ENCODE measurements at regions not wholly inside any gene's neighbourhood (a gene's known extent, or its start where the extent isn't known, plus 50 kb on each side); places are given as distances from the start of the nearest gene placed in this dataset.

- H3K4me3 Mint-ChIP-seq: no peak overlapping the region
- H2AFZ ChIP-seq: no peak overlapping the region
- H3K9me3 Mint-ChIP-seq: no peaks in the 10 kb centered on the region
- H3K27ac ChIP-seq (ENCODE audit: low read depth): no peak overlapping the region
- H3K9me2 ChIP-seq (ENCODE audit: insufficient read depth): no peaks in the 10 kb centered on the region
- DNase-seq (ENCODE audit: low spot score) (no peak), ATAC-seq (no peak)
- no peaks in the 10 kb centered on the region for H3K4me1 Mint-ChIP-seq
- no peak overlapping the region for H3K4me2 ChIP-seq
- H3K27me3 Mint-ChIP-seq (ENCODE audit: insufficient read depth, low read depth, poor library complexity): no peaks in the 10 kb centered on the region
- no peaks in the 10 kb centered on the region for H3K27me3 ChIP-seq (ENCODE audit: insufficient read depth)
- TF ChIP-seq ZNF331 (CRISPR knock-in tag; IDR thresholded peaks at IDR 0.05; ENCODE audit: low read depth) (no peak), EZH2phosphoT487 (IDR thresholded peaks at IDR 0.05; ENCODE audit: unreplicated experiment) (no peak), ZNF114 (CRISPR knock-in tag; IDR thresholded peaks at IDR 0.05) (no peak), EZH2 (IDR thresholded peaks at IDR 0.05; ENCODE audit: low read depth, unreplicated experiment) (no peak), ZNF462 (CRISPR knock-in tag; IDR thresholded peaks at IDR 0.05) (no peak), CREB1 (CRISPR knock-in tag; IDR thresholded peaks at IDR 0.05; ENCODE audit: low read depth) (no peak), ETS1 (IDR thresholded peaks at IDR 0.05) (no peak), NANOG (IDR thresholded peaks at IDR 0.05; ENCODE audit: borderline replicate concordance) (no peak), POLR2AphosphoS5 (IDR thresholded peaks at IDR 0.05; ENCODE audit: low read depth) (no peak), STAT1 (IDR thresholded peaks at IDR 0.05; ENCODE audit: unreplicated experiment) (no peak)
- TF ChIP-seq, protein P1, sequence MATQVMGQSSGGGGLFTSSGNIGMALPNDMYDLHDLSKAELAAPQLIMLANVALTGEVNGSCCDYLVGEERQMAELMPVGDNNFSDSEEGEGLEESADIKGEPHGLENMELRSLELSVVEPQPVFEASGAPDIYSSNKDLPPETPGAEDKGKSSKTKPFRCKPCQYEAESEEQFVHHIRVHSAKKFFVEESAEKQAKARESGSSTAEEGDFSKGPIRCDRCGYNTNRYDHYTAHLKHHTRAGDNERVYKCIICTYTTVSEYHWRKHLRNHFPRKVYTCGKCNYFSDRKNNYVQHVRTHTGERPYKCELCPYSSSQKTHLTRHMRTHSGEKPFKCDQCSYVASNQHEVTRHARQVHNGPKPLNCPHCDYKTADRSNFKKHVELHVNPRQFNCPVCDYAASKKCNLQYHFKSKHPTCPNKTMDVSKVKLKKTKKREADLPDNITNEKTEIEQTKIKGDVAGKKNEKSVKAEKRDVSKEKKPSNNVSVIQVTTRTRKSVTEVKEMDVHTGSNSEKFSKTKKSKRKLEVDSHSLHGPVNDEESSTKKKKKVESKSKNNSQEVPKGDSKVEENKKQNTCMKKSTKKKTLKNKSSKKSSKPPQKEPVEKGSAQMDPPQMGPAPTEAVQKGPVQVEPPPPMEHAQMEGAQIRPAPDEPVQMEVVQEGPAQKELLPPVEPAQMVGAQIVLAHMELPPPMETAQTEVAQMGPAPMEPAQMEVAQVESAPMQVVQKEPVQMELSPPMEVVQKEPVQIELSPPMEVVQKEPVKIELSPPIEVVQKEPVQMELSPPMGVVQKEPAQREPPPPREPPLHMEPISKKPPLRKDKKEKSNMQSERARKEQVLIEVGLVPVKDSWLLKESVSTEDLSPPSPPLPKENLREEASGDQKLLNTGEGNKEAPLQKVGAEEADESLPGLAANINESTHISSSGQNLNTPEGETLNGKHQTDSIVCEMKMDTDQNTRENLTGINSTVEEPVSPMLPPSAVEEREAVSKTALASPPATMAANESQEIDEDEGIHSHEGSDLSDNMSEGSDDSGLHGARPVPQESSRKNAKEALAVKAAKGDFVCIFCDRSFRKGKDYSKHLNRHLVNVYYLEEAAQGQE (IDR thresholded peaks at IDR 0.05; ENCODE audit: unreplicated experiment): no peak
- H3K36me3 ChIP-seq (ENCODE audit: insufficient read depth): no peaks in the 10 kb centered on the region
- no peaks in the 10 kb centered on the region for H3K4me1 ChIP-seq (ENCODE audit: insufficient read depth)
- H3K36me3 Mint-ChIP-seq (ENCODE audit: low read depth): no peaks in the 10 kb centered on the region
- H3F3A ChIP-seq (replicated peaks; ENCODE audit: low read depth): no peaks in the 10 kb centered on the region
- H3K79me2 ChIP-seq (replicated peaks; ENCODE audit: insufficient read depth): no peaks in the 10 kb centered on the region
- no peak overlapping the region for H3K27ac Mint-ChIP-seq
- H3K4me3 ChIP-seq: no peak overlapping the region
- no peaks in the 10 kb centered on the region for H4K20me1 ChIP-seq (replicated peaks; ENCODE audit: insufficient read depth)
Measured at GRCh38 chr3:35446896-35447295, 192.4 kb upstream of the ARPP21 start.

Data from GM23338 (cell line).